CD4-positive, CD25-positive, alpha-beta regulatory T cell (primary cell): ENCODE measurements at regions not wholly inside any gene's neighbourhood (a gene's known extent, or its start where the extent isn't known, plus 50 kb on each side); places are given as distances from the start of the nearest gene placed in this dataset.

Experiments used
- ATAC-seq, 2 donors: fragments of 150-1000 bp; cut with Tn5 transposase; one replicate each; pipeline ENCODE4 v1.10.0; 2021; ENCODE audit warnings: low read depth in 2 of 2, moderate number of reproducible peaks in 2 of 2, moderate library complexity in 1 of 2
- DNase-seq, 3 donors: peaks; one replicate each; pipeline versions ENCODE4 v3.0.0 to v3.0.0-alpha.2; 2012 to 2022; ENCODE audit warnings: mixed read lengths in 1 of 3
- H3K27ac ChIP-seq: one replicate; pipeline ENCODE4 v1.7.0; 2013; ENCODE audit warnings: mild to moderate bottlenecking, low read length; ENCODE audit not compliant: insufficient read depth, poor library complexity, severe bottlenecking
- H3K27me3 ChIP-seq: one replicate; pipeline ENCODE4 v1.7.0; 2013; ENCODE audit warnings: low read length; ENCODE audit not compliant: control insufficient read depth, insufficient read depth
- H3K36me3 ChIP-seq: one replicate; pipeline ENCODE4 v1.7.0; 2013; ENCODE audit warnings: mild to moderate bottlenecking, low read length, moderate library complexity; ENCODE audit not compliant: control insufficient read depth, insufficient read depth
- H3K4me1 ChIP-seq: 2 replicates; pipeline ENCODE4 v1.7.0; 2013; ENCODE audit warnings: mild to moderate bottlenecking, low read length; ENCODE audit not compliant: insufficient read depth, control insufficient read depth, poor library complexity, severe bottlenecking
- H3K4me3 ChIP-seq: one replicate; pipeline ENCODE4 v1.7.0; 2013; ENCODE audit warnings: low read depth, mild to moderate bottlenecking, low read length, moderate library complexity
- H3K9me3 ChIP-seq, 2 experiments: 1 replicate in 1 of 2; 2 replicates in 1 of 2; pipeline ENCODE4 v1.7.0; 2013; ENCODE audit warnings: low read length in 2 of 2, mild to moderate bottlenecking in 1 of 2, moderate library complexity in 1 of 2; ENCODE audit not compliant: control insufficient read depth in 2 of 2
- H3K27ac Mint-ChIP-seq, 3 donors: one replicate each; pipeline ENCODE4 v1.8.0; 2020 to 2022; ENCODE audit warnings: mild to moderate bottlenecking in 3 of 3, mixed read lengths in 3 of 3, moderate library complexity in 2 of 3
- H3K27me3 Mint-ChIP-seq: one replicate; pipeline ENCODE4 v1.8.0; 2022; ENCODE audit warnings: mild to moderate bottlenecking, mixed read lengths
- H3K36me3 Mint-ChIP-seq: one replicate; pipeline ENCODE4 v1.8.0; 2020; ENCODE audit warnings: mixed read lengths
- H3K4me1 Mint-ChIP-seq, 4 donors: one replicate each; pipeline ENCODE4 v1.8.0; 2020 to 2022; ENCODE audit warnings: mixed read lengths in 4 of 4, mild to moderate bottlenecking in 1 of 4
- H3K4me3 Mint-ChIP-seq, 4 donors: one replicate each; pipeline ENCODE4 v1.8.0; 2020 to 2022; ENCODE audit warnings: mild to moderate bottlenecking in 4 of 4, mixed read lengths in 4 of 4, moderate library complexity in 3 of 4
- H3K9me3 Mint-ChIP-seq, 7 donors: one replicate each; pipeline ENCODE4 v1.8.0; 2020 to 2022; ENCODE audit warnings: mixed read lengths in 7 of 7, mild to moderate bottlenecking in 3 of 7, moderate library complexity in 2 of 7

- Mint-ChIP-seq H3K9me3 (peaks cover 0 to 6% (median 0%) of the 10 kb centered on the region in 7 donors), H3K4me3 (no peak overlapping the region), H3K36me3 (no peaks in the 10 kb centered on the region), H3K27me3 (peaks cover 12% of the 10 kb centered on the region), H3K4me1 (no peaks in the 10 kb centered on the region), H3K27ac (no peak overlapping the region)
- Histone ChIP-seq H3K4me3 (no peak overlapping the region), H3K4me1 (no peaks in the 10 kb centered on the region), H3K9me3 (no peaks in the 10 kb centered on the region), H3K36me3 (no peaks in the 10 kb centered on the region), H3K27ac (no peak overlapping the region), H3K27me3 (peaks cover 6% of the 10 kb centered on the region)
- ATAC-seq, result no peak
- DNase-seq, result no peak
Measured at GRCh38 chr2:177088529-177088928, 124.1 kb upstream of the HNRNPA3 start.

GRCh38 chr2:177090967-177091366 is 121.6 kb upstream of the HNRNPA3 start:
- H3K4me1 Mint-ChIP-seq, result no peaks in the 10 kb centered on the region
- ATAC-seq (no peak), DNase-seq (no peak)
- H3K27me3 ChIP-seq, result peaks cover 9% of the 10 kb centered on the region
- no peaks in the 10 kb centered on the region for H3K9me3 ChIP-seq
- no peak overlapping the region for H3K27ac Mint-ChIP-seq
- H3K4me3 ChIP-seq, result no peak overlapping the region
- H3K27me3 Mint-ChIP-seq, result peaks cover 14% of the 10 kb centered on the region
- H3K36me3 ChIP-seq, result no peaks in the 10 kb centered on the region
- no peaks in the 10 kb centered on the region for H3K36me3 Mint-ChIP-seq
- H3K4me3 Mint-ChIP-seq, result no peak overlapping the region
- peaks cover 0 to 6% (median 0%) of the 10 kb centered on the region in 7 donors for H3K9me3 Mint-ChIP-seq
- H3K27ac ChIP-seq, result no peak overlapping the region
- no peaks in the 10 kb centered on the region for H3K4me1 ChIP-seq

GRCh38 chr2:177093371-177093770 is 119.2 kb upstream of the HNRNPA3 start:
- ATAC-seq, result no peak
- Histone ChIP-seq H3K4me1 (no peaks in the 10 kb centered on the region), H3K4me3 (no peak overlapping the region), H3K27ac (no peak overlapping the region), H3K9me3 (no peaks in the 10 kb centered on the region), H3K27me3 (peaks cover 21% of the 10 kb centered on the region), H3K36me3 (no peaks in the 10 kb centered on the region)
- Mint-ChIP-seq H3K27me3 (peaks cover 16% of the 10 kb centered on the region), H3K9me3 (peaks cover 0 to 6% (median 0%) of the 10 kb centered on the region in 7 donors), H3K36me3 (no peaks in the 10 kb centered on the region), H3K4me3 (no peak overlapping the region), H3K27ac (no peak overlapping the region), H3K4me1 (no peaks in the 10 kb centered on the region)
- no peak for DNase-seq

GRCh38 chr2:177098001-177098613 is 114.5 kb upstream of the HNRNPA3 start:
- Histone ChIP-seq H3K4me1 (no peaks in the 10 kb centered on the region), H3K4me3 (no peak overlapping the region), H3K9me3 (no peaks in the 10 kb centered on the region), H3K36me3 (no peaks in the 10 kb centered on the region), H3K27me3 (peaks cover 21% of the 10 kb centered on the region), H3K27ac (no peak overlapping the region)
- ATAC-seq (no peak), DNase-seq (no peak)
- no peaks in the 10 kb centered on the region for H3K4me1 Mint-ChIP-seq
- H3K27me3 Mint-ChIP-seq, result peaks cover 21% of the 10 kb centered on the region
- peaks cover 0 to 6% (median 0%) of the 10 kb centered on the region in 7 donors for H3K9me3 Mint-ChIP-seq
- H3K36me3 Mint-ChIP-seq, result no peaks in the 10 kb centered on the region
- no peak overlapping the region for H3K27ac Mint-ChIP-seq
- no peak overlapping the region for H3K4me3 Mint-ChIP-seq

- Mint-ChIP-seq H3K27ac (no peak overlapping the region), H3K9me3 (peaks cover 0 to 6% (median 0%) of the 10 kb centered on the region in 7 donors), H3K4me3 (no peak overlapping the region), H3K27me3 (peaks cover 17% of the 10 kb centered on the region), H3K36me3 (no peaks in the 10 kb centered on the region), H3K4me1 (no peaks in the 10 kb centered on the region)
- Histone ChIP-seq H3K36me3 (no peaks in the 10 kb centered on the region), H3K27me3 (peaks cover 17% of the 10 kb centered on the region), H3K4me3 (no peak overlapping the region), H3K9me3 (no peaks in the 10 kb centered on the region), H3K27ac (no peak overlapping the region), H3K4me1 (no peaks in the 10 kb centered on the region)
- ATAC-seq, result no peak
- no peak for DNase-seq
Measured at GRCh38 chr2:177101930-177102329, 110.7 kb upstream of the HNRNPA3 start.

GRCh38 chr2:177106212-177106611 is 106.4 kb upstream of the HNRNPA3 start:
- Histone ChIP-seq H3K4me1 (no peaks in the 10 kb centered on the region), H3K9me3 (no peaks in the 10 kb centered on the region), H3K27me3 (peaks cover 11% of the 10 kb centered on the region), H3K4me3 (no peak overlapping the region), H3K36me3 (no peaks in the 10 kb centered on the region), H3K27ac (no peak overlapping the region)
- Mint-ChIP-seq H3K9me3 (peaks cover 0 to 6% (median 0%) of the 10 kb centered on the region in 7 donors), H3K27me3 (peaks cover 33% of the 10 kb centered on the region), H3K4me1 (no peaks in the 10 kb centered on the region), H3K36me3 (no peaks in the 10 kb centered on the region), H3K27ac (no peak overlapping the region), H3K4me3 (no peak overlapping the region)
- DNase-seq, result no peak
- no peak for ATAC-seq

DNA sequence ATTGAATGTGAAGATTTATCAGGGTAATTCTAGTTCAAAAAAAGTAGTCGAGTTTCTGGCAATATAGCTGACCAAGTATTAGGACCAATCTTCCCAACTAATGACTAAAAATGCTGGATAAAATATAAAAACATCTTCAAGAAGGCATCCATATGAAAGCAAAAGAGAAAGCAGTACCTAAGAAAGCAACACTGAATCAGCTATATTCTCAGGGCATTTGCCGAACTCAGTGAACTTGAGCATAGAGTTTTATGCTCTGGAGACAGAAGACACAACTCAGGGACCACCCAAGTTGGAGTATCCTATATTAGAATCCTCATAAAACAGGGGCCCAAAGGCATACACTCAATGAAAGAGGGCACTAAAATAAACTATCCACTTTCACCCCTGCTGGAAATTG is 103.7 kb upstream of the HNRNPA3 start:
- ATAC-seq, result no peak
- H3K4me1 Mint-ChIP-seq, result no peaks in the 10 kb centered on the region
- Histone ChIP-seq H3K4me3 (no peak overlapping the region), H3K27ac (no peak overlapping the region), H3K9me3 (no peaks in the 10 kb centered on the region), H3K27me3 (peaks cover 13% of the 10 kb centered on the region), H3K36me3 (no peaks in the 10 kb centered on the region), H3K4me1 (no peaks in the 10 kb centered on the region)
- H3K4me3 Mint-ChIP-seq, result no peak overlapping the region
- H3K36me3 Mint-ChIP-seq, result no peaks in the 10 kb centered on the region
- no peak for DNase-seq
- no peaks in the 10 kb centered on the region for H3K9me3 Mint-ChIP-seq
- H3K27me3 Mint-ChIP-seq, result peaks cover 34% of the 10 kb centered on the region
- no peak overlapping the region for H3K27ac Mint-ChIP-seq

GRCh38 chr2:177114712-177115111 is 97.9 kb upstream of the HNRNPA3 start:
- no peak overlapping the region for H3K4me3 Mint-ChIP-seq
- Histone ChIP-seq H3K36me3 (no peaks in the 10 kb centered on the region), H3K4me1 (no peaks in the 10 kb centered on the region), H3K9me3 (no peaks in the 10 kb centered on the region), H3K27ac (no peak overlapping the region), H3K27me3 (peaks cover 2% of the 10 kb centered on the region), H3K4me3 (no peak overlapping the region)
- no peaks in the 10 kb centered on the region for H3K4me1 Mint-ChIP-seq
- H3K9me3 Mint-ChIP-seq, result no peaks in the 10 kb centered on the region
- DNase-seq (no peak), ATAC-seq (no peak)
- peaks cover 46% of the 10 kb centered on the region for H3K27me3 Mint-ChIP-seq
- no peak overlapping the region for H3K27ac Mint-ChIP-seq
- H3K36me3 Mint-ChIP-seq, result no peaks in the 10 kb centered on the region
